ENCODE measurements at regions not wholly inside any gene's neighbourhood (a gene's known extent, or its start where the extent isn't known, plus 50 kb on each side); places are given as distances from the start of the nearest gene placed in this dataset.

- TF ChIP-seq CTCF (IDR thresholded peaks at IDR 0.05; ENCODE audit: insufficient read depth, low read depth, low read length, missing control alignments): no peak
- H3K4me3 ChIP-seq (ENCODE audit: low read depth, low read length): no peak overlapping the region
- no peak for DNase-seq (ENCODE audit: low read depth)
Measured at GRCh38 chr2:100222844-100223243, 80.5 kb upstream of the AFF3 start.

- TF ChIP-seq CTCF (IDR thresholded peaks at IDR 0.05; ENCODE audit: insufficient read depth, low read depth, low read length, missing control alignments): no peak
- no peak overlapping the region for H3K4me3 ChIP-seq (ENCODE audit: low read depth, low read length)
- DNase-seq (ENCODE audit: low read depth): no peak
Measured at GRCh38 chr2:100218552-100218951, 76.2 kb upstream of the AFF3 start.

- DNase-seq (ENCODE audit: low read depth): no peak
Measured at GRCh38 chr2:100217323-100217722, 74.9 kb upstream of the AFF3 start.

GRCh38 chr2:100216015-100216414 is 73.6 kb upstream of the AFF3 start:
- no peak overlapping the region for H3K4me3 ChIP-seq (ENCODE audit: low read depth, low read length)
- TF ChIP-seq CTCF (IDR thresholded peaks at IDR 0.05; ENCODE audit: insufficient read depth, low read depth, low read length, missing control alignments): no peak
- DNase-seq (ENCODE audit: low read depth): no peak

More at GRCh38 chr2:100217323-100217722, 74.9 kb upstream of the AFF3 start:
- TF ChIP-seq CTCF (IDR thresholded peaks at IDR 0.05; ENCODE audit: insufficient read depth, low read depth, low read length, missing control alignments): no peak
- no peak overlapping the region for H3K4me3 ChIP-seq (ENCODE audit: low read depth, low read length)

DNA sequence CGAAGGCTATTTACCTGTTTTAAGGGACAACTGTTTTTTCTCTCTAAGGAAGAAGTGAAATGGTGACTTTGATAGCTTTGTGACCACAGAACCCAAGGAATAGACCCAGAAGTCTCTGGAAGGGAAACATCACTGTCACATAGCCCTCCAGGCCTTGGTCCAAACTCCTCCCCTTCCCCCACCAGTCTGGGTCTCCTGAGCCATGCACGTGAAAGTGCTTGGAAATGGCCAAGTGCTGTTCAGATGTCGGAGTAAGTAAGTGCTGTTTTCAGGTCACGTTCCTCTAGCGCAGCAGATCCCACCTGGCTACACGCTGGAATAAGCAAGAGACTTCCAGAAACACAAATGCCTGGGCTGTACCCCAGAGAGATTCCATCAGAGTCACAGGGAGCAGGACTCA is 73.0 kb upstream of the AFF3 start:
- TF ChIP-seq CTCF (IDR thresholded peaks at IDR 0.05; ENCODE audit: insufficient read depth, low read depth, low read length, missing control alignments): no peak
- H3K4me3 ChIP-seq (ENCODE audit: low read depth, low read length): no peak overlapping the region
- no peak for DNase-seq (ENCODE audit: low read depth)

- H3K4me3 ChIP-seq (ENCODE audit: low read depth, low read length): no peak overlapping the region
- DNase-seq (ENCODE audit: low read depth): no peak
Measured at GRCh38 chr2:100214265-100214971, 72.0 kb upstream of the AFF3 start.

More at GRCh38 chr2:100214265-100214971, 72.0 kb upstream of the AFF3 start:
- TF ChIP-seq CTCF (IDR thresholded peaks at IDR 0.05; ENCODE audit: insufficient read depth, low read depth, low read length, missing control alignments): no peak
